SIG-M5 treated with dmso at 0.1 percent for 504 hours (cell line): ENCODE measurements at regions not wholly inside any gene's neighbourhood (a gene's known extent, or its start where the extent isn't known, plus 50 kb on each side); places are given as distances from the start of the nearest gene placed in this dataset.
A peak's percentile ranks its signal among the peaks of the same experiment; 100 is the strongest.

Experiments used
- DNase-seq: peaks from one replicate; lab custom pipeline; 2025; ENCODE audit not compliant: unreplicated experiment; lab: John Stamatoyannopoulos, UW

DNA sequence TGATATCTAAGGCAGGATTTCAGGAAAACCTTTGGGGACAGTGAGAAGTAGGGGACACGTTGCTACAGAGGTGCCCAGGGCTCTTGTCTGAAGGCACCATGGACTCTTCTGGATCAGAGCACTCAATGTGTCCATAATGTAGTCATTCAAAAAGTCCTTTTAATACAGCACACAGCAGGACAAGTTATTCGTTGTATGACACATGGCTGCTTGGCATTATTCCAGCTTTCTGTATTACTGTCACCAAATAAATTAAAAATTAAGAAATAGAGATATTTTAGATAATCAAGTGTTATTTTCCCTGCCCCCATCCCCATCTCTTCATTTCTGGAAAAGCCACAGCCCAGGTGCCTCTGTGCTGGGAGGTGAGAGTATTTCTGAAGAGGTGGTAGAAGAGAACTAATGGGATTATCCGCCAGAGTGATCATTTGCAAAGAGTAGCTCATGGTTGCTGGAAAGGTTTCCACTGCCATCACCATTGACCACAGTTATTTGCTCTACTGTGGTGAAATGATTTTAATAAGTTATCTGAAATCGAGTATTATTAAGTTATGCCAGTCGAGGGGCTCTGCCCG lies 83.0 kb downstream of the CXCL12 start:
- DNase-seq: no peak

DNA sequence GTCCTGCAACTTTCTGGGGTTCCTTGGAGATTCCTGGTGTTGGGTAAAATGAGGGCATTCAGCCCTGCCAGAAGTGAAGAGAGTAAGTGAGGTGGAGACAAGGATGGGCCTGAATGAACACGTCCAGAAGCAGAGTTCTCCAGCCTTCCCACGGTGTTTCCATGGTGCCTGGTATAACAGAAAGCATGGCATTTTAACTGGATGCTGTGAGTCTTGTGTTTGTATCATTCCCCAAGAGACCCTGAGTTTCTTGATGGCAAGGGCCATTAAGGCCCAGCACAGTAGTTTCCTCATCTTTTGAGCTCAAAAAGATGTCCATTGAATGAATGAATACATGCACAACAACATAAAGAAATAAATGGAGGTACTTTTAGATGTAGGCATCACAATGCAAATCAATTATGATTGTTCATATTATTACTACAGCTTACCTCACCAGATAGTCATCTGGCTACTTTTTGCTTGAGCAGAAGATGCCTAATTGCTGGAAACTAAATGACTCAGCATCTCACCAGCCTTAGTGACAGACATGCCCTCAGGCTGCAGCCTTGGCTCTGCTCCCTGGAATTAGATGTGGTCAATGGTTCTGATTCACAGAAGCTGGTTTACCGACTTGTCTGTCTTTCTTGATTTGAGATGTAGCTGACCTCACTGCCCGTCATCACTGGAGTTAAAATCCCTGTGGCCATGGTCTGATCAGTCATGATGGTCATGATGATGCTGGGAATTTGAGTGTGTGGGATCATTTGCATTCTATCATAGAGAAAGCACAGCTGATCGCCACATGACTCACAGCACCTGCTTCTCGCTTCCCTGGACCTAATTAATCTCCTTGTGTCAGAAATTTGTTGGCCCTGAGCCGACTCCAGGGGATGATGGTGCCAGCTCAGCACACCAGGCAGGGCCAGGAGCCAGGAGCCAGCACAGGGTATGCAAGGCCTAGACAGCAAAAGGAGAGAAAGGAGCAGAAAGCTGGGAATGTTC lies 83.9 kb downstream of the CXCL12 start:
- peak; percentile 36 for DNase-seq

DNA sequence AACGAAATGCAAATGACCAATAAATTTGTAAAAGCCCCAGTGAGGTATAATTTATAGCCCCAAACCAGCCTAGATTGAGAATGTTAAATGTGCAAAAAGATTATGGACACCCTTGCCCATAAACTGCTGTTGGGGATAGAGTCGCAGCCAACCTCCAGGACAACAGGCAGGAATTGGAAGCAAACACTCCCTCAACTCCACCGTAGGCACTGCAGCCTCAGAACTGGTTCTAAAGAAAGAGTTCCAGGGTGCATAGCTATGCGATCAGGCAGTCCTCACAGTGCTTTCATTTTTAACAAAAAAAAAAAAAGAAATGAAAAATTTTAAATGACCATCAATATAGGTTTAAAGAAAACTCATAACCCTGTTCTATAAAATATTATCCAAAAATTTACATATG lies 86.2 kb downstream of the CXCL12 start:
- no peak for DNase-seq

DNA sequence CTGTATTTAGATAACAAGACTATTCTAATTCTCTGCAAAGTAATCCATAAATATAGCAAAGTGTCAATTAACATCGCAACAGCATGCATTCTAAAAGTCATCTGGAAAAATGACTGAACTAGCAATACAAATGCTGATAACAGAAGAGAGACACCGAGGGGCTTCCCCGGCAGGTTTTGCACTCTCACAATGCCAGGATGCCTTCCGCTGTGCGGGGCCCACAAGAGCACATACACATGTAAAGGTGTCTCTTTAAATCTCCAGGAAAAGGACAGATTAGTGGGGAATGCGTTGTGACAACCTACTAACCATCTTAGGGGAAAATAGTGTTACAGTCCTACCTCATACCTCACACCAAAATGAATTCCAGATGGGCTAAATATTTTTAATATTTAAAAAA lies 86.9 kb downstream of the CXCL12 start:
- DNase-seq: no peak

DNA sequence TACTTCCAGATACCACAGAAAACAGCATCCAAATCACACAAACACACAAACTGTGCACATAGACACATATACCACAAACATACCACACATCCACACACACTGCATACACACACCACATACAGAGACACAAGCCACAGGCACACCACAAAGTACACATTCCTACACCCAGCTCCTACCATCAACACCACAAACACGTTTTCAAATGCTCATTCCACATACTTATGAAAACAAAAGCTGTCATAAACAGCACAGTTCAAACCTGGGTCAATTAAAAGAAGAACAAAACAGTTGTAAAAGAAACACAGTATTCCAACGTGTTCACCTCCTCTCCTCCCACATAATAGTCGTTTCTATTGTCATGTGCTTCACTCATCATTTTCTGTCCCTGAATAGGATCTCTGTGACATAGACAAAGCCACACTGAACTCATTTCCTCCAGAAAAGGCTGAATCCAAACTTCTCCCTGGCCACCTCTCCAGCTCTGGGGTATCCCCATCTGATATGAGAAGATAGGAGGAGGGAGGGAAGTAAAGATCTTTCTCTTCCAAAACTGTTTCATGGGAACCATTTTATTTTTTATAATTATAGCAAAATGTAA lies 89.2 kb downstream of the CXCL12 start:
- no peak for DNase-seq

DNA sequence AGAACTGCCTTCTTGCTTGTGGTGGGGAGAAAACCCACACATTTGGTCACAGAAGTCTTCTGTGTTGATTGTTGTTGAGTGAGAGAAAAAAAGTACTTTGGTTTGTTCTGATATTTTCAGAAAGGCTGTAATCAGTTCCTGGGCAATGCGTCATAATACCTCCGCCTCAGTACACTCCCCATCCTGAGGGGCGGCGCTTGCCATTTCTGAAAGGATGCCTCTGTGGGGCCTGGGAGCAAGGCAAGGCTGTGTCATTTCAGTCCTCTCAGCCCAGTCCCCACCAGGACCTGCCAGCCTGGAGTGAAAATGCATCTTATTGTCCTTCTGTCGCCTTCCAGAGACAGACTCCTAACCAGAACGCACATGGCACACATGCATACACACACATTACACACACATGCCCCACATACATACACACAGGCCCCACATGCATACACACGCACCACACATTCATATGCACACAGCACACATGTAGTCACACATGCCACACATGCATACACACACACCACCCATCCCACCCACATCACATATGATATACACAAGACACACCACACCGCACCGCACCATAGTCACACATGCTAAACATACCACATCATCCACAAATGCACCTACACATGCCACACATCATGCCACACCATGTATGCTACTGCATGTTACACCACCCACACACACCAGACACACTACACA lies 90.0 kb downstream of the CXCL12 start:
- DNase-seq: no peak

DNA sequence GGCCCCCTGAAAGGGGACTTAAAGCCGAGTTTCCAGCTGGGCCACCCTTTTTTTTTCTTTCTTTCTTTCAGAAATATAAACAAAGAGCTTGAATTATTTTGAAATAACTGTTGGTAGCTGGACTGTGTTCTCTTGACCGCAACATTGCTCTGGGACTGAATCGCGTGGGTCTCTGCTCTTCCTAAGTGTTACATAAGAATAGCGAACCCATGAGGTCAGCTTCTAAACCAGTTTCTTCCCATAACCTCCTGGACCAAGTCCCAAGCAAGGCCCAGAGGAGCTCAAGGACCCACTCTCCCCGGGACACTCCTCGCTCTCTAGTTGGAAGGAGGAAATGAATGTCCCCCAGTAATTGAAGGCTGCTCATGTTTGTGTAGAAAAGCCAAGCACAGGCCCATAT lies 91.1 kb downstream of the CXCL12 start:
- DNase-seq: no peak

DNA sequence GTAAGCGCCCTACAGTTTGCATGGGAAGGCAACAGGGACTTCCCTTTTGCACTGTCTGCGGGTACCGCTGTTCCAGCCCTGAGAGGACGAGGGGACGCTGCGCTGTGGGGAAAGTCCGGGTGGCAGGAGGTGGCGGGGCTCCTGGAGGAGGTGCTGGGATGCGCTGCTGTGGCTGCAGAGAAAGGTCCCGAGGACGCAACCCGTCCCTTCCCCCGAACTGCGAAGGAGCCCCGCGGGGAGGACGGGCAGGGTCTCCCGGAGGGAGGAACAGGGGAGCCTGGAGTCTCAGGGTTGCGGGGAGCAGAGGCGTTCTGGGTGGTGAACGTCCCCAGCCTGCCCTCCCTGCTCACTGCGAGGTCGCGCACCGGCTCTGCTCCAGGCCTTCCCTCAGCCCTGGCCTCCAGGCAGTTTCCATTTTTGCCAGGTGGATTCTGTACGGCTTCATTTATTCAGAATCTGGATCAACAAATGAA lies 91.6 kb downstream of the CXCL12 start:
- DNase-seq: no peak

DNA sequence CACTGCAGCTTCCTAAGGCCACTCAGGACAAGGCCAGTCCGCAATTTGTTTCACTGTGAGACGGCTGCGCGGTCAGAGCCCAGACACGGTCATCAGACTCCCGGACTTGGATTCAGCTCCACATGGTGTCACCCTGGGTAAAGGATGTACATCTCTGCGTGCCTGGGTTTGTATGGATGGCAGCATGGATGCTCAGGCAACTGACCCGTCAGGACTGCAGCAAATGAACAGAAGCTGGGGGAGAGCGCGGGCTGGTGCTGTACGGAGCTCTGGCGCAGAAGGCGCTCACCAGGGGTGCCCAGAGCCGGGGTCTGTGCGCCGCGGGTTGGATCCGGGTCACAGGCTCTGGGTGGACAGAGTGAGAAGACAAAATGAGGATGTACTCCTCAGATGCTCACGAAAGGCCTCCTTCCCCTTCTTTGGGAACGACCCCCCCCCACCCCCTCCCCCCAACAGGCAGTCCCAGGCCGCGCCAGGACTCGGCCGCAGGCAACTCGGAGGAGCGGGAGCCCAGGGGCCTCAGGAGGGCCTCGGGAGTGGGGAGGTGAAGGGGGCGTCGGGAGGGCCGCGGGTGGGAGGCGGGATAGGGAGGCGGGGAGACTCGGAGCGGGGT lies 92.4 kb downstream of the CXCL12 start:
- no peak for DNase-seq

DNA sequence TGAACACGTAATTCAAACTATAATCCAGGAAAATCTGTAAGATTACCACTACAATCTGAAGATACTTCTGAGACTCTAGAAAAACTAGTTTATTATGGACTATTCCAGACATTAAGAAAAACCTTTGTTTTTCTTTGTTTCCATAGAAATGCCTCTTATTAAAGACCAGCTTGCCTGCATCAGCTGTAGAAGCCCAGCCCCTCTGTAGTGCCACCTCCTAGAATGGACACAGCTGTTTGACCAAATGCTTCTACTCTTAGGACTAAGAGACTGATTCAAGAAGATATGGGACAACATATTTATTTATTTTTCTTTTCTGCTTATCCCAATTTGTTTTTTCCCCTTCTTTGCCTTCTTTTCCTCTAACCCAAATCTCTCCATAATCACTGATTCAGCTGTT lies 93.8 kb downstream of the CXCL12 start:
- DNase-seq: no peak

DNA sequence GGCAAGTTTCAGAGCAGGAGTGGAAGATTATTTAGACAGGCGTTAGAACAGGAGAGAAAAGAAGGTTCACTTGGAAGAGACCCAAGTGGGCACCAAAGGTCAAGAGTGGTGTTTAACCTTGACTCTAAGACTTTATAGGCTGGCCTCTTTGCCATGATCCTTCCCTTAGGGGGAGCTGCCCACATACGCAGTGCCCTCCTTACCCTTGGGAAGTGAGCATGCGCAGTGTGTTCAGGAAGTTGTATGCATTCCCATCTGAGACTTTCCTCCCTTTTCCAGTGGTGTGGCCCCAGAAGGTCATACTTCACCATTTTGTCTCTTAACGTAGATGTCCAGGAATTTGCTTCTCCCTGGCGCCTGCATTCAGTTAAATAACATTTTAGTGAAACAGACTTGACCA lies 95.8 kb downstream of the CXCL12 start:
- no peak for DNase-seq

DNA sequence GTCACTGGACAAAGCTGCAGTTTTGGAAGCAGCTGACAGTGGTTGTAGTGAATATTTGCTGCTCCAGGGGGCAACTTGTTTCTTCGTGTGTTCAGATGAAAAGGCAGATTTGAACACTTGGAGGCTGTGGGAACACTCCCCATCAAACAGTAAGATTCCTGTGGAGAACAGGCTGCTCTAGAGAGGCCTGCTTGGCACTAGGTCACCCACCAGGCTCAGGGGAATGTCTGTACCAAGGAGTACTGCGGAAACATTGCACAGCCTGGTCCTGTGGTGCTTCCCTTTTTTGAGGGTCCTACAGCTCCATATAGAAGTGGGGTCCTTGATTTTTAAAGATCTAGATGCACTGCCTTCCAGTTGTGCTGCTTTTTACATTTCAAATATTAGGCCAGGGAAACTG lies 97.5 kb downstream of the CXCL12 start:
- no peak for DNase-seq

DNA sequence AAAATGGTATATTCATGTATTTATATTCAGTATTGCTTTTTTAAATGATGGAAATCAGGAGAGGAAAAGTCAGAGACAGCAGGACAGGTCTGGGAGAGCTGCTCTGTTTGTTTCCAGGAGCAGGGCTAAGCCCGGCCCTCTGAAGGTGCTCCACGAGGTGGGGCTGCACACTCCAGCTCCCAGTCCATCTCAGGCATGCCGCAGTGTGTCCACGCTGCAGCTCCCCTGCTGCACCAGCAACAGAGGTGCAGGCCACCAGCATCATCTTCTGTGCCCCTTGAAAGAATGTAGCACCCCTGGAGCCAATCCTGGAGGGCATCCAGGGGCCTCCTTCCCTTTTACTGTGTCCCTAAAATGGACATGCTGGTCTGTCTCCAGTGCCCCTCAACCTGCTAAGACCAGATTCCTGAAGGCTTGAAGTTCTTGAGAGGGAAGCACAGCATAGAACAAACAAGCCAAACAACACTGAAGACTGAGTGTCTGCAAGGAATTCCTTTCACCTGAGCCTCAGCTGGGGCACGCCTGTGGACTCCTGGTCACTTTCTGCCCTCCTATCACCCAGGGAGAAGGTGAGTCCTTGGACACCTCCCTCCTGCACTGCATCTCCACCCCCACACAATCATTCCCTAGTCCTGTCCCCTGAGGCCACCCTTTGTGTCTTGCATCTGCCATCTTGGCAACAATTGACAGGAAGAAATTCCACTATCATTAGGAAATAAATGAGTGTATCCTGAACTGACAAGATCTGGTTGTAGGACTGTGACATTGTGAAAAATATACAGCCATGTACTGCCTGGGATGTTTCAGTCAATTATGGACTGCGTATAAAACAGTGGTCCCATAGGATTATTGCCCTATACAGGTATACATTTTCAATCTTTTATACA lies 100.5 kb downstream of the CXCL12 start:
- no peak for DNase-seq

DNA sequence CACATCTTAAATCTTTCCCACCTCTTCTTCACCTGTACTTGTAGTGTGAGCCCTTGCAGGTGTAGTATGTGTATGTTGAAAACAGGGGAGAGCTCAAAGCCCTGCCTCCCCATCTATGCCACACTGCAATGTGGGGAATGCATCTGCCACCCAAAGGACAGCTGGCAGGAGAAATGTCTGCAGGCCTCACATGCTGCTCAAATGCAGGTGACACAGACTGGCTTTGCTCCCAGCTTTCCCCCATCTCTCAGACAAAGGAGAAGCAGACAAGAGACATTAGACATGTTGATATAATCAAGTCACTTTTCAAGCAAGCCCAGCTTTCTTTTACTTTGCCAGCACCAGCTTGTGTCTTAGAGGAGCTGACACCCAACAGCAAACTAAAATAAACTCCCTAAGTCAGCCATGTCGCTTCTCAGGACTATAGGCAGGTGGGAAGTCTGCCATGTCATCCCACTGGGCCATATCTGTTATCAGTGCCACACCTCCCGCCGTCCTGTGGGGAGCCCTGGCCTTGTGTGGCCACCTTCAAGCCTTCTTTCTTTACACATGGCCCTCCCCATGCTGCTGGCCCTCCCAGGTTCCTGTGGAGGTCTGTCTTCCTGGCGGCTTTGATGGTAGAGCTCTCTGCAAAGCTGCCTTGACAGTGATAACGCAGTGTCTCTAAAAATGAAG lies 102.1 kb downstream of the CXCL12 start:
- no peak for DNase-seq

DNA sequence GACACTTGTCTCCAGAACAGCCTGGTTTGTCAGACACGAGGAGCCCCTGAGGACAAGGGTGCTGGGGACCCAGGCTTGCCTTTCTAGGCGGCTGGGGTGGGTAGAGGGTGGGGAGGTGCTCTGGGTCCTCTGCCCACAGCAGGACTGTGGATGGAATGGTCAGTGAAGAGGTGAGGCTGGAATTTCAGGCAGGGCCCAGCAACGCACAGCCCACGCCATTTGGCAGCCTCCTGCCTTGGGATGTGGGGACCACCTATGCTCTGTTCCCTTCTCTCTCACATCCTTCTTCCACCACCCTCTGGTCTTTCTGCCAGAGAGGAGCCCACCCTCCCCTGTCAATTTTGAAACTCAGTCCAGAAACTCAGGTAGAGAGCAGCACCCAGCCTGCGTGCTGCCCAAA lies 103.2 kb downstream of the CXCL12 start:
- no peak for DNase-seq

DNA sequence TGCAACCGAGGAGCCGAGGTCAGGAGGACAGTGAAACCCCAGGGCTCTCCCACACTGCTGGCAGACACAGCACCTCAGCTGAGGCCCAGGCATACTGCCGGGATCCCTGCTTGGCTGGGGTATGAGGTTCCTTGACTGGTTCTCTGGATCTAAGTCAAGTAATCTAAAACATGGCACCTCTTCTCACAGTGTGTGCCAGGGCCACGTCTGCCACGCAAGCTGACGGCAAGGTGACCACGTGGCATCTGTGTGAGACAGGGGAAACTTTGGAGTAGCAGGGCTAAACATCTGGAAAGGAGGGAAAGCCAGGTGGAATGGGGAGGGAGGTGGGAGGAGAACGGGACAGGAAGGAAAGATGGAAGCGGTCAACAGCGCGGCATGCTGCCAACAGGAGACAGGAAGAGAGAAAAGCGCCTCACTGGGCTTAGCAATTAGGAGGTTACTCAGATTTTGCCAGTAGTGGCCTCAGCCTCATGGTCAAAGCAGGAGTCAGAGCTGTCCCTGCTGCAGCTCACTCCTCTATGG lies 103.7 kb downstream of the CXCL12 start:
- no peak for DNase-seq

DNA sequence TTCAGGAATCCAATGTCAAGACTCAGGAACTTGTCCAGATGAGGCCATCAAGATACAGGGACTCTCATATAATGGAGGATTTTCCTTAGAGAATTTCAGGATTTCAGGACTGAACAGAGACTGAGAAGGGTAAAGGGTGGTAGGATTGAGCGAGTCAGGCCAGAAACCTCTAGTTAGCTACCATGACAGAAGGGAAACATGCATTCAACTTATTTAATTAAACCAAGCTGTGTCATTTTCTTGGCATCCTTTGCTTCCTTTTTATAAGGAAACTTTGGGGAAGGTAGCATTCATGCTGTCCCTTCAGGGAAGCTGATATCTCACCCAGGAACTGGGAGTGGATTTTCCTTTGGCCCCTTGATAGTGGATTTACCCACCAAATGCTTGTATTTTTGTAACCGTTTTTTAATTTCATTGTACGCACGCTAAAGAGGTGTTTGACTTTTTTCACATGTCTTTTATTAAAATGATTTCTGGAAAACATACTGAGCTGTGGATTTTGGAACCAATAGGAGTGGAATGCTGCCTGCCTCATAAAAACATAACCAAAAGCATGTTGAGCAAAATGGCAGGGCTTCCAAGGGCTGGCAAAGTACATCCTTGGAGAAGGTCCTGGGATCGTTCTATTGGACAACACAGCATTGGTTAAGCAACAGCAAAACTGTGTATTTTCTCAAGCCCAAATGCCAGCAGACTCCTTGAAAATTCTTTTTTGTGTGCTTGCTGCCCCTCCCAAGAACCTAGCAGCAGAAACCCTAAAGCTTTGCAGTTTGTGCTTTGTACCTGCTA lies 104.5 kb downstream of the CXCL12 start:
- DNase-seq: no peak

DNA sequence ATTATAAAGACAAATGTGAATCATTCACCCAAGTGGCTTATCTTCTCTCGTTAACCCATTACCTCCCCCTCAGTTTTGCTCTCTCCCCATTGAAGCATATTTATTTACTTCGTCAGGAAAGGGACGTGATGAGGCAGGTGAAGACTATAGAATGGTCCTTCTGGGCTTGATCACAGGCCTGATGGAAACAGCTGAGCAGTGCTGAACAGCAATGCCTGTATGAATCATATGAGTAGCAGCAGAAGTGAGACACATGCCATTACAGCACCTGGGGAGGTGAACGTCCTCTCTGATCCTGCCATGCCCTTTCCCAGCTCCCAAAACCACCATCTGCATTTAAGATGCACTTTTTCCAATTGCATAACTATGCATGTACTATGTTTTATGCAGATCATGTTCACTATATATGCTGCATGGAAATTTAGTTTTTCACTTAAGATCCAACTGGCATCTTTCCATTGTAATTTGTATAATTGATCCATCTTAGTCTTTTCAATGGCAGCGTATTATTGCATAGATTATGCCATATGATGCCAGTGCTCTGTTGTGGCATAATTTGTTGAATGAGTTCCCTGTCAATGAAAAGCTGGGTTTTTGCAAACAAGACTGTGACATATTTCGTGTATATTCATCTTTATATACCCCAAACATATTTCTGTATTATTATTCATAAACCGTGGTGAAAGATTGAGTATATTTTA lies 105.3 kb downstream of the CXCL12 start:
- DNase-seq: no peak
